SH-SY5Y (cell line): ENCODE measurements at regions not wholly inside any gene's neighbourhood (a gene's known extent, or its start where the extent isn't known, plus 50 kb on each side); places are given as distances from the start of the nearest gene placed in this dataset.

Experiments
- GATA2 ChIP-seq: IDR thresholded peaks from 2 replicates; pipeline ENCODE4 v1.6.1; 2011; ENCODE audit warnings: mild to moderate bottlenecking, low read depth, low read length
- GATA3 ChIP-seq: IDR thresholded peaks from 2 replicates; pipeline ENCODE4 v1.6.1; 2011; ENCODE audit warnings: low read depth, mild to moderate bottlenecking, low read length, moderate library complexity

- TF ChIP-seq GATA3 (no peak), GATA2 (no peak)
These were observed 334.3 kb upstream of the SEMA3D start for GRCh38 chr7:85521108-85521694.
